Testis (tissue), 2 donors: ENCODE measurements at regions not wholly inside any gene's neighbourhood (a gene's known extent, or its start where the extent isn't known, plus 50 kb on each side); places are given as distances from the start of the nearest gene placed in this dataset.
A peak's percentile ranks its signal among the peaks of the same experiment; 100 is the strongest.

Experiments
- DNase-seq: peaks from one replicate; pipeline ENCODE4 v3.0.0-alpha.2; 2019
- H3K27ac ChIP-seq, 2 donors: fragments of 200-600 bp; sonication (generic); one replicate each; pipeline ENCODE4 v1.5.1; 2019
- H3K27me3 ChIP-seq: fragments of 200-600 bp; sonication (generic); one replicate; pipeline ENCODE4 v1.5.1; 2019
- H3K36me3 ChIP-seq: fragments of 200-600 bp; sonication (generic); one replicate; pipeline ENCODE4 v1.5.1; 2017; ENCODE audit warnings: low read depth; ENCODE audit errors: missing control alignments
- H3K4me1 ChIP-seq: fragments of 200-600 bp; sonication (generic); one replicate; pipeline ENCODE4 v1.5.1; 2019
- H3K4me3 ChIP-seq, 2 donors: fragments of 200-600 bp; sonication (generic); one replicate each; pipeline ENCODE4 v1.5.1; 2017 to 2019
- H3K9me3 ChIP-seq: fragments of 200-600 bp; sonication (generic); one replicate; pipeline ENCODE4 v1.5.1; 2017
- CTCF ChIP-seq, 3 experiments: fragments of 450-650 bp in 2 of 3; fragments of 200-600 bp in 1 of 3; sonication (generic) in 1 of 3; IDR thresholded peaks; one replicate each; pipeline ENCODE4 v1.5.1; 2016 to 2019; ENCODE audit warnings: antibody characterized with exemption in 3 of 3, mild to moderate bottlenecking in 2 of 3, moderate library complexity in 1 of 3
- POLR2A ChIP-seq: fragments of 450-650 bp; IDR thresholded peaks from one replicate; pipeline ENCODE4 v1.6.1; 2017; ENCODE audit warnings: antibody characterized with exemption, mild to moderate bottlenecking, moderate library complexity
- WGBS, 2 donors: methylation state at CpG; one replicate each; pipeline ENCODE4 v1.1.5; 2018; 5-methylcytosine and 5-hydroxymethylcytosine counted together
- intact Hi-C: fragments of 100-400 bp; cut with DNase I; formaldehyde crosslinking; loops from one replicate; pipeline ENCODE4 v1.15.1; 2023; ENCODE audit warnings: low total_unique reads

GRCh38 chr16:88316941-88317612, 65.7 kb upstream of the ZNF469 start:
- Histone ChIP-seq H3K36me3 (no peaks in the 10 kb centered on the region), H3K4me3 (no peak overlapping the region), H3K4me1 (peaks cover 6% of the 10 kb centered on the region), H3K27me3 (no peaks in the 10 kb centered on the region), H3K9me3 (no peaks in the 10 kb centered on the region), H3K27ac (no peak overlapping the region)
- intact Hi-C loops: no loop called here
- WGBS, 2 donors: 91 to 96% methylated on average over 12 to 18 of the region's 18 CpGs
- TF ChIP-seq POLR2A: no peak
- TF ChIP-seq CTCF (IDR thresholded peaks at IDR 0.05): no peak
- DNase-seq: no peak

GRCh38 chr16:88317613-88317965, 65.2 kb upstream of the ZNF469 start:
- Histone ChIP-seq H3K27ac (no peak overlapping the region), H3K36me3 (no peaks in the 10 kb centered on the region), H3K4me1 (peaks cover 6% of the 10 kb centered on the region), H3K4me3 (no peak overlapping the region), H3K9me3 (no peaks in the 10 kb centered on the region), H3K27me3 (no peaks in the 10 kb centered on the region)
- TF ChIP-seq POLR2A (no peak), CTCF (IDR thresholded peaks at IDR 0.05) (no peak)
- intact Hi-C loops: no loop called here
- WGBS, 2 donors: 63 to 70% methylated on average over 11 of the region's 11 CpGs
- no peak for DNase-seq

DNA sequence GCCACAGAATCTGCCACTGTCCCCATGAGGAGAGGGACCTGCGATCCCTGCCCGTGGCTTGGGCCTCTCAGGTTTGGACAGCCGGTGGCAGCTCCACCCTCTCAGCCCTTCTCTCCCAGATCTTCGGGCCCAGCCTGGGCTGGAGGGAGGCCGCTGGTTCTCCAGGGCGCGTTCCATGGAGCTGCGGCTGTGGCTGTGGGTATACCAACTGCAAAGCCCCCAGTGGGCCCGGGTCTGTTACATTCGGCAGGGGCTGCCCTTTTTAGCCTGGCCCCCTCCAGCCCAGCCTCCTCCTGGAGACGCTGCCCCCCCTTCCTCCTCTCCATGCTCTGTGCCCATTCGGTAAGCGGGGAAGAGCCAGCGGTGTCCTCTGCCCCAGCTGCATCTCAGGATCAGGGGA, 64.7 kb upstream of the ZNF469 start:
- intact Hi-C loops: no loop called here
- Histone ChIP-seq H3K9me3 (no peaks in the 10 kb centered on the region), H3K4me3 (no peak overlapping the region), H3K4me1 (peaks cover 6% of the 10 kb centered on the region), H3K36me3 (no peaks in the 10 kb centered on the region), H3K27ac (no peak overlapping the region), H3K27me3 (no peaks in the 10 kb centered on the region)
- DNase-seq: no peak
- TF ChIP-seq POLR2A: no peak
- 69 to 90% methylated on average over 9 to 14 of the region's 14 CpGs for WGBS, 2 donors

- intact Hi-C loops: no loop called here
- no peaks in the 10 kb centered on the region for H3K9me3 ChIP-seq
- TF ChIP-seq CTCF (IDR thresholded peaks at IDR 0.05): no peak
- no peak for TF ChIP-seq POLR2A
- H3K27me3 ChIP-seq: no peaks in the 10 kb centered on the region
- peaks cover 6% of the 10 kb centered on the region for H3K4me1 ChIP-seq
- DNase-seq: peak; percentile 46
- no peak overlapping the region for H3K27ac ChIP-seq
- no peaks in the 10 kb centered on the region for H3K36me3 ChIP-seq
- 43 to 64% methylated on average over 8 to 14 of the region's 14 CpGs for WGBS, 2 donors
- H3K4me3 ChIP-seq: no peak overlapping the region
Measured at GRCh38 chr16:88318521-88318920, 64.2 kb upstream of the ZNF469 start.

DNA sequence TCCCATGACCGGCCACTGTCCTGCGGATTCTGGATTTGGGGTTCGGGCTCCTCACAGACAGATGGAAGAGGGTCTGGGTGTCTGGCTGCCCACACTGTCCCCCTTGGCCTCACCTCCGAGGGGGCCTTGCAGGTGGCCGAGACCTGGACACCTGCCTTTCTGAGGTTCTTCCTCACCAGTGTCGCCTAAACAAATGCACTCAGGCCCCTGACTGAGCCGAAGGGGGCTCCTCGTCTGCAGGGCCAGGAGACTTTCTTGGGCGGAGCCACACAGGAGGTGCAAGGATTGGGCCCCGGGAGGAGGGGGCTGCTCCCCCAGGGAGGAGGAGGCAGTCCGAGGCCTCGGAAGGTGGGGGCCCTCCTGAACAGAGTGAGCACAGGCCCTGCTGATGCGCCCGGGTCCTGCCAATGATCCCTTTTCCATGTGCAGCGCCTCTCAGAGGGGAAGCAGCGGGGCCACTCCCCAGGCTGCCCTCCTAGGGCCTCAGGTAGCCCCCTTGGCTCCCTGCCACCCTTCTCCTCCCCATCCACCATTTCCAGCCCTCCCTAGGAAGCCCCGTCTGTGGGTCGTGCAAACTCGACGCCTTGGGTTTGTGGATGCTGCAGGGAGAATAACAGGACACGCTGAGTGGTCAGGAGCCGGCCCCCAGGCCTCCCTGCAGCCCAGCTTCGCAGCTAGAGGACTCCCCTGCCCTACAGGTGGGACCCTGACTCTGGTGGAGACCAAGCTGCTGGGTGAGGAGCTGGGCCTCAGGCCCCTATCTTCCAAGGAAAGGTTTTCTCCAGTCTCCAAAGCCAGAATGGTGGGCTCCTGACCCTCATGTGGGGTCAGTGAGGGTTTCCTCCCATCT, 63.4 kb upstream of the ZNF469 start:
- intact Hi-C loops: no loop called here
- 85 to 91% methylated on average over 11 to 20 of the region's 23 CpGs for WGBS, 2 donors
- Histone ChIP-seq H3K27ac (no peak overlapping the region), H3K27me3 (no peaks in the 10 kb centered on the region), H3K4me3 (no peak overlapping the region), H3K9me3 (no peaks in the 10 kb centered on the region), H3K4me1 (peaks cover 6% of the 10 kb centered on the region), H3K36me3 (no peaks in the 10 kb centered on the region)
- no peak for DNase-seq
- TF ChIP-seq CTCF (IDR thresholded peaks at IDR 0.05) (no peak), POLR2A (no peak)
